Keratinocyte (primary cell): ENCODE measurements at regions not wholly inside any gene's neighbourhood (a gene's known extent, or its start where the extent isn't known, plus 50 kb on each side); places are given as distances from the start of the nearest gene placed in this dataset.
"Not testable (repeated sequence)": the region's sequence is repeated elsewhere in the genome, so short reads cannot be mapped to it uniquely, and the experiment has no call there.

ENCODE experiments used
- DNase-seq: peaks from one replicate; pipeline ENCODE4 v3.0.0-alpha.2; 2011; ENCODE audit warnings: low read depth, missing footprints, low spot score
- FAIRE-seq: peaks from 2 replicates; lab custom pipeline; 2011; peaks lifted over from hg19 to GRCh38; lab: Jason Lieb, UNC
- H2AFZ ChIP-seq: 2 replicates; pipeline ENCODE4 v1.6.0; 2012; ENCODE audit warnings: low read length, control low read depth, inconsistent platforms; ENCODE audit not compliant: control insufficient read depth
- H3K27ac ChIP-seq: 2 replicates; pipeline ENCODE4 v1.5.1; 2011; ENCODE audit warnings: low read length; ENCODE audit not compliant: control insufficient read depth, insufficient read depth
- H3K27me3 ChIP-seq: 3 replicates; pipeline ENCODE4 v1.6.0; 2011; ENCODE audit warnings: low read length; ENCODE audit not compliant: control insufficient read depth, insufficient read depth; ENCODE audit errors: extremely low read depth
- H3K36me3 ChIP-seq, 2 experiments: 2 replicates in 1 of 2; 3 replicates in 1 of 2; pipeline ENCODE4 v1.5.1; 2011; ENCODE audit warnings: low read length in 2 of 2, mild to moderate bottlenecking in 1 of 2; ENCODE audit not compliant: control insufficient read depth in 2 of 2, insufficient read depth in 2 of 2; ENCODE audit errors: extremely low read depth in 1 of 2
- H3K4me1 ChIP-seq: 3 replicates; pipeline ENCODE4 v1.5.1; 2011; ENCODE audit warnings: low read length; ENCODE audit not compliant: control insufficient read depth, insufficient read depth; ENCODE audit errors: extremely low read depth
- H3K4me2 ChIP-seq: 3 replicates; pipeline ENCODE4 v1.6.0; 2011; ENCODE audit warnings: low read depth, low read length; ENCODE audit not compliant: control insufficient read depth, insufficient read depth; ENCODE audit errors: extremely low read depth
- H3K4me3 ChIP-seq, 3 experiments: fragments of 200-600 bp in 1 of 3; sonication (generic) in 1 of 3; 2 replicates in 2 of 3; 3 replicates in 1 of 3; pipeline ENCODE4 v1.5.1; 2011 to 2016; ENCODE audit warnings: low read length in 3 of 3, mild to moderate bottlenecking in 3 of 3, control low read depth in 2 of 3, inconsistent platforms in 1 of 3, low read depth in 1 of 3, mixed read lengths in 1 of 3, mixed run types in 1 of 3, moderate library complexity in 1 of 3; ENCODE audit not compliant: control insufficient read depth in 2 of 3, insufficient read depth in 2 of 3; ENCODE audit errors: extremely low read depth in 1 of 3
- H3K79me2 ChIP-seq: 2 replicates; pipeline ENCODE4 v1.6.0; 2012; ENCODE audit warnings: low read length; ENCODE audit not compliant: control insufficient read depth, insufficient read depth
- H3K9ac ChIP-seq: 3 replicates; pipeline ENCODE4 v1.6.0; 2011; ENCODE audit warnings: low read length; ENCODE audit not compliant: control insufficient read depth, insufficient read depth; ENCODE audit errors: extremely low read depth
- H3K9me1 ChIP-seq: 3 replicates; pipeline ENCODE4 v1.6.0; 2011; ENCODE audit warnings: low read length; ENCODE audit not compliant: control insufficient read depth, insufficient read depth; ENCODE audit errors: extremely low read depth
- H3K9me3 ChIP-seq: 2 replicates; pipeline ENCODE4 v1.5.1; 2012; ENCODE audit warnings: low read depth, low read length; ENCODE audit not compliant: control insufficient read depth
- H4K20me1 ChIP-seq: 3 replicates; pipeline ENCODE4 v1.6.0; 2011; ENCODE audit warnings: low read length; ENCODE audit not compliant: control insufficient read depth, insufficient read depth; ENCODE audit errors: extremely low read depth
- CTCF ChIP-seq, 3 experiments: IDR thresholded peaks in 1 of 3; conservative IDR thresholded peaks in 1 of 3; optimal IDR thresholded peaks in 1 of 3; 2 replicates in 2 of 3; 3 replicates in 1 of 3; pipeline versions ENCODE3 to v1.5.1; 2011; ENCODE audit warnings: low read length in 3 of 3, mild to moderate bottlenecking in 3 of 3, moderate library complexity in 2 of 3, control low read depth in 1 of 3, inconsistent platforms in 1 of 3; ENCODE audit not compliant: insufficient read depth in 2 of 3; ENCODE audit errors: extremely low read depth in 1 of 3
- EZH2 ChIP-seq: IDR thresholded peaks from one replicate; pipeline ENCODE4 v1.6.1; 2012; ENCODE audit warnings: inconsistent platforms, mild to moderate bottlenecking, low read length, moderate library complexity
- dilution Hi-C: fragments of 300-500 bp; cut with MboI; formaldehyde crosslinking; loops from one replicate; pipeline ENCODE4 v1.7.0; 2020; ENCODE audit warnings: low sequenced_read_pairs; ENCODE audit not compliant: extremely low pct_ligation_motif_present

- H3K9me3 ChIP-seq = peaks cover 7% of the 10 kb centered on the region
- FAIRE-seq = no peak
These were observed 744.3 kb upstream of the DEFB115 start for GRCh38 chr20:30513050-30513628.

GRCh38 chr20:30515915-30516314, 741.5 kb upstream of the DEFB115 start:
- DNase-seq, H3K36me3 ChIP-seq, dilution Hi-C loops, H2AFZ ChIP-seq, H3K27ac ChIP-seq, FAIRE-seq, H3K4me2 ChIP-seq, H3K9ac ChIP-seq, H3K9me1 ChIP-seq, H3K27me3 ChIP-seq, H3K4me1 ChIP-seq, H4K20me1 ChIP-seq, H3K4me3 ChIP-seq, H3K9me3 ChIP-seq, H3K79me2 ChIP-seq: not testable (repeated sequence)

More at GRCh38 chr20:30513050-30513628, 744.3 kb upstream of the DEFB115 start:
- no peak for DNase-seq
- H3K4me1 ChIP-seq = no peaks in the 10 kb centered on the region
- H3K27ac ChIP-seq = no peak overlapping the region
- no peaks in the 10 kb centered on the region for H3K79me2 ChIP-seq
- no peak overlapping the region for H2AFZ ChIP-seq
- dilution Hi-C loops = no loop called here
- no peak overlapping the region for H3K4me3 ChIP-seq
- no peaks in the 10 kb centered on the region for H3K9me1 ChIP-seq
- no peaks in the 10 kb centered on the region for H3K36me3 ChIP-seq
- no peak overlapping the region for H3K9ac ChIP-seq
- H3K27me3 ChIP-seq = no peaks in the 10 kb centered on the region
- no peak for TF ChIP-seq EZH2
- no peak for TF ChIP-seq CTCF (optimal IDR thresholded peaks at IDR 0.05 in 1 of 3, IDR thresholded peaks at IDR 0.05 in 1 of 3, conservative IDR thresholded peaks at IDR 0.05 in 1 of 3; ENCODE audit: extremely low read depth in 1 of 3, insufficient read depth in 2 of 3, low read length in 3 of 3)
- H4K20me1 ChIP-seq = no peaks in the 10 kb centered on the region
- H3K4me2 ChIP-seq = no peak overlapping the region

GRCh38 chr20:30518906-30519305, 738.6 kb upstream of the DEFB115 start:
- H3K9me1 ChIP-seq, H3K4me1 ChIP-seq, DNase-seq, H4K20me1 ChIP-seq, H3K36me3 ChIP-seq, H3K79me2 ChIP-seq, H3K27me3 ChIP-seq, FAIRE-seq, H3K4me2 ChIP-seq, H3K9me3 ChIP-seq, H2AFZ ChIP-seq, dilution Hi-C loops, H3K9ac ChIP-seq, H3K27ac ChIP-seq, H3K4me3 ChIP-seq: not testable (repeated sequence)

- DNase-seq, H3K36me3 ChIP-seq, H3K4me3 ChIP-seq, H3K27ac ChIP-seq, H3K79me2 ChIP-seq, H3K9me3 ChIP-seq, FAIRE-seq, H3K4me2 ChIP-seq, H3K27me3 ChIP-seq, H4K20me1 ChIP-seq, H2AFZ ChIP-seq, H3K9me1 ChIP-seq, dilution Hi-C loops, H3K9ac ChIP-seq, H3K4me1 ChIP-seq: not testable (repeated sequence)
These were observed 735.6 kb upstream of the DEFB115 start for GRCh38 chr20:30521686-30522415.
